ENCODE measurements at regions not wholly inside any gene's neighbourhood (a gene's known extent, or its start where the extent isn't known, plus 50 kb on each side); places are given as distances from the start of the nearest gene placed in this dataset.

DNA sequence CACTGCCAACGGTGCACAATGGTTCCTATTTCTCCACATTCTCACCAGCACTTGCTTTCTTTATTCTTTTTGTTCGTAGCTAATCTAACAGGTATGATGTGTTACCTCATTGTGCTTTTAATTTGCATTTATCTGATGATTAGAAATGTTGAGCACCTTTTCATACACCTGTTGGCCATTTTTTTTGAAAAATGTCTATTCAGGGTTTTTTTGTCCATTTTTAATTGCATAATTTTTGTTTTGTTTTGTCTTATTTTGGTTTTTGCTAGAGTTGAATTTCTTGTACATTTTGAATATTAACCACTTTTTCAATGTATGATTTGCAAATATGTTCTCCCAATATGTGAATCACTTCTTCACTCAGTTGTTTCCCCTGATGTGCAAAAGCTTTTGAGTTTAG, 150.6 kb downstream of the TENT5A start:
- Histone ChIP-seq H2BK15ac (ENCODE audit: low read length) (no peak overlapping the region), H2AFZ (ENCODE audit: low read length) (no peak overlapping the region), H3K9me3 (ENCODE audit: insufficient read depth in 2 of 2, low read depth in 1 of 2, low read length in 1 of 2) (no peaks in the 10 kb centered on the region), H2BK5ac (ENCODE audit: low read depth, low read length) (no peak overlapping the region), H3K79me1 (ENCODE audit: low read depth, low read length) (no peaks in the 10 kb centered on the region), H2BK20ac (ENCODE audit: low read length) (no peak overlapping the region), H3K4ac (replicated peaks; ENCODE audit: insufficient read length, low read depth, low read length) (no peak overlapping the region), H4K91ac (replicated peaks; ENCODE audit: insufficient read length, low read length) (no peak overlapping the region), H3K18ac (ENCODE audit: extremely low read depth, low read length) (no peak overlapping the region), H4K20me1 (replicated peaks in 1 of 2; ENCODE audit: control insufficient read depth in 1 of 2, insufficient read depth in 2 of 2, low read length in 2 of 2) (no peaks in the 10 kb centered on the region), H2BK12ac (ENCODE audit: low read depth, low read length) (no peak overlapping the region), H3K4me3 (ENCODE audit: extremely low read depth in 1 of 4, insufficient read depth in 2 of 4, low read depth in 3 of 4, low read length in 4 of 4) (no peak overlapping the region), H4K5ac (ENCODE audit: insufficient read length, low read depth, low read length) (no peak overlapping the region), H3K56ac (replicated peaks; ENCODE audit: insufficient read length, low read depth, low read length) (no peak overlapping the region), H3K27ac (ENCODE audit: low read depth, low read length) (no peak overlapping the region), H3K36me3 (ENCODE audit: control insufficient read depth in 2 of 4, insufficient read depth in 4 of 4, low read length in 3 of 4) (no peaks in the 10 kb centered on the region), H2BK120ac (replicated peaks; ENCODE audit: low read depth, low read length) (no peak overlapping the region), H3K14ac (ENCODE audit: insufficient read length) (no peak overlapping the region), H3K23ac (ENCODE audit: insufficient read length) (no peak overlapping the region), H3K4me1 (replicated peaks in 1 of 4; ENCODE audit: control insufficient read depth in 3 of 4, insufficient read depth in 4 of 4, low read length in 3 of 4) (0 out of 7 replicates have a peak, but pooled peaks cover 0 to 2% (median 0%) of the 10 kb centered on the region in 4 experiments), H3K4me2 (ENCODE audit: insufficient read depth in 1 of 2, low read depth in 2 of 2, low read length in 2 of 2) (no peak overlapping the region), H3K9ac (replicated peaks in 1 of 4; ENCODE audit: extremely low read depth in 1 of 4, low read depth in 3 of 4, low read length in 3 of 4) (no peak overlapping the region), H4K8ac (ENCODE audit: extremely low read depth, insufficient read depth, low read length) (no peak overlapping the region), H3K27me3 (replicated peaks in 1 of 4; ENCODE audit: control insufficient read depth in 3 of 4, extremely low read depth in 1 of 4, insufficient read depth in 3 of 4, low read length in 3 of 4) (no peaks in the 10 kb centered on the region), H3K23me2 (ENCODE audit: low read depth, low read length) (no peaks in the 10 kb centered on the region), H2AK5ac (ENCODE audit: low read depth, low read length) (no peak overlapping the region), H3K79me2 (ENCODE audit: control insufficient read depth in 1 of 2, insufficient read depth in 2 of 2, low read length in 2 of 2) (no peaks in the 10 kb centered on the region)
- no peak for FAIRE-seq
- ChIA-PET POLR2A (ENCODE audit: partially characterized antibody) (no interaction called here), CTCF (ENCODE audit: partially characterized antibody) (no interaction called here)
- no peak for DNase-seq (ENCODE audit: low read depth in 1 of 2, low spot score in 2 of 2)
- WGBS, 2 experiments (ENCODE audit: extremely low coverage in 1 of 2, insufficient coverage in 1 of 2, insufficient read length in 1 of 2, insufficient replicate concordance in 2 of 2, low coverage in 1 of 2, low lambda C conversion rate in 2 of 2, missing lambda C conversion rate in 1 of 2) = 91% methylated on average over 2 of the region's 2 CpGs; no CpG with 5 or more reads in 1 of the 2 experiments
- TF ChIP-seq, protein P1, sequence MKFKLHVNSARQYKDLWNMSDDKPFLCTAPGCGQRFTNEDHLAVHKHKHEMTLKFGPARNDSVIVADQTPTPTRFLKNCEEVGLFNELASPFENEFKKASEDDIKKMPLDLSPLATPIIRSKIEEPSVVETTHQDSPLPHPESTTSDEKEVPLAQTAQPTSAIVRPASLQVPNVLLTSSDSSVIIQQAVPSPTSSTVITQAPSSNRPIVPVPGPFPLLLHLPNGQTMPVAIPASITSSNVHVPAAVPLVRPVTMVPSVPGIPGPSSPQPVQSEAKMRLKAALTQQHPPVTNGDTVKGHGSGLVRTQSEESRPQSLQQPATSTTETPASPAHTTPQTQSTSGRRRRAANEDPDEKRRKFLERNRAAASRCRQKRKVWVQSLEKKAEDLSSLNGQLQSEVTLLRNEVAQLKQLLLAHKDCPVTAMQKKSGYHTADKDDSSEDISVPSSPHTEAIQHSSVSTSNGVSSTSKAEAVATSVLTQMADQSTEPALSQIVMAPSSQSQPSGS (IDR thresholded peaks at IDR 0.05; ENCODE audit: low read length) = no peak
- no peak for TF ChIP-seq SP4 (IDR thresholded peaks at IDR 0.05; ENCODE audit: low read length)
- no peak for TF ChIP-seq SP1 (IDR thresholded peaks at IDR 0.05; ENCODE audit: low read depth, low read length)
- TF ChIP-seq JUND (IDR thresholded peaks at IDR 0.05; ENCODE audit: low read length) = no peak
- TF ChIP-seq HDAC6 (IDR thresholded peaks at IDR 0.05; ENCODE audit: low read depth, low read length) = no peak
- TF ChIP-seq JUN (IDR thresholded peaks at IDR 0.05; ENCODE audit: low read depth, low read length) = no peak
- no peak for TF ChIP-seq NRF1 (IDR thresholded peaks at IDR 0.05; ENCODE audit: low read depth, low read length)
- TF ChIP-seq CHD1 (IDR thresholded peaks at IDR 0.05; ENCODE audit: low read depth, low read length) = no peak
- no peak for TF ChIP-seq TCF12 (IDR thresholded peaks at IDR 0.05; ENCODE audit: low read depth, low read length)
- TF ChIP-seq POLR2AphosphoS5 (IDR thresholded peaks at IDR 0.05; ENCODE audit: low read depth, low read length) = no peak
- TF ChIP-seq TBP (IDR thresholded peaks at IDR 0.05; ENCODE audit: low read depth, low read length) = no peak
- no peak for TF ChIP-seq CTBP2 (IDR thresholded peaks at IDR 0.05; ENCODE audit: borderline replicate concordance, insufficient read depth, insufficient read length, low read length)
- no peak for TF ChIP-seq NANOG (IDR thresholded peaks at IDR 0.05; ENCODE audit: insufficient read depth, low read depth, low read length, poor library complexity, severe bottlenecking)
- TF ChIP-seq KDM5A (IDR thresholded peaks at IDR 0.05; ENCODE audit: low read length) = no peak
- TF ChIP-seq PHF8 (conservative IDR thresholded peaks at IDR 0.05; ENCODE audit: low read depth, low read length) = no peak

All from H1 (cell line).